Pancreas (tissue), 10 donors: ENCODE measurements at regions not wholly inside any gene's neighbourhood (a gene's known extent, or its start where the extent isn't known, plus 50 kb on each side); places are given as distances from the start of the nearest gene placed in this dataset.

ENCODE experiments used
- ATAC-seq, 4 donors: fragments of 200-7000 bp; cut with Tn5 transposase; one replicate each; pipeline versions ENCODE4 v1.8.0 to v1.9.1; 2020; ENCODE audit warnings: mild to moderate bottlenecking in 4 of 4, moderate library complexity in 4 of 4
- DNase-seq, 6 donors: peaks; one replicate each; pipeline ENCODE4 v3.0.0-alpha.2; 2020
- FAIRE-seq: peaks from 2 replicates; lab custom pipeline; 2012; peaks lifted over from hg19 to GRCh38; lab: Jason Lieb, UNC
- H3K27ac ChIP-seq, 4 donors: fragments of 200-600 bp; sonication (generic); 1 replicate in 3 of 4; 2 replicates in 1 of 4; pipeline versions ENCODE4 v1.5.0 to v1.8.0; 2020
- H3K27me3 ChIP-seq, 4 donors: fragments of 200-600 bp; one replicate each; pipeline ENCODE4 v1.8.0; 2021
- H3K36me3 ChIP-seq, 3 donors: fragments of 200-600 bp; sonication (generic) in 1 of 3; one replicate each; pipeline versions ENCODE4 v1.5.0 to v1.8.0; 2020 to 2021
- H3K4me1 ChIP-seq, 3 donors: fragments of 200-600 bp; one replicate each; pipeline ENCODE4 v1.8.0; 2021
- H3K4me3 ChIP-seq, 4 donors: fragments of 200-600 bp; sonication (generic) in 2 of 4; one replicate each; pipeline versions ENCODE4 v1.5.0 to v1.8.0; 2020 to 2021
- H3K9me3 ChIP-seq, 4 donors: fragments of 200-600 bp; one replicate each; pipeline ENCODE4 v1.8.0; 2021
- CTCF ChIP-seq, 4 donors: fragments of 200-600 bp; sonication (generic) in 3 of 4; IDR thresholded peaks; one replicate each; pipeline versions ENCODE4 v1.5.0 to v1.8.0; 2021; ENCODE audit warnings: antibody characterized with exemption in 4 of 4
- WGBS, 2 donors: extraction: QIAGEN DNeasy Blood & Tissue Kit; methylation state at CpG; one replicate each; pipeline ENCODE4 v1.1.7; 2013; 5-methylcytosine and 5-hydroxymethylcytosine counted together
- intact Hi-C, 3 donors: fragments of 100-400 bp; cut with DNase I; formaldehyde crosslinking; loops; one replicate each; pipeline versions ENCODE4 v1.11.1 to v1.14.2; 2022
- donor health status: healthy with polysubstance abuse.
- donor health status: DM: no; HTN: no; CAD: no; lungs with moderate emphysema.
- donor health status: DM: no; HTN: no; CAD: no.
- donor health status: control.
- donor health status: control.
- donor health status: Bipolar disorder and iron deficiency.
- donor health status: DM: yes; HTN: yes; CAD: no.
- donor health status: DM: no; HTN: no; CAD: no.
- donor health status: DM: no; HTN: no; CAD: no.
- donor health status: DM: yes; HTN: yes; CAD: no.

- no peak for DNase-seq
- no peak for TF ChIP-seq CTCF (IDR thresholded peaks at IDR 0.05)
- FAIRE-seq = no peak
- peak in 1 of 4 donors; percentile 12 for ATAC-seq
- Histone ChIP-seq H3K9me3 (no peaks in the 10 kb centered on the region), H3K4me1 (no peaks in the 10 kb centered on the region), H3K27me3 (no peaks in the 10 kb centered on the region), H3K36me3 (no peaks in the 10 kb centered on the region), H3K4me3 (no peak overlapping the region), H3K27ac (no peak overlapping the region)
- intact Hi-C loops = no loop called here
- 94 to 95% methylated on average over 5 of the region's 5 CpGs for WGBS, 2 donors
Measured at GRCh38 chr2:120559401-120559800, 176.3 kb upstream of the GLI2 start.

- Histone ChIP-seq H3K4me3 (no peak overlapping the region), H3K36me3 (no peaks in the 10 kb centered on the region), H3K27ac (no peak overlapping the region), H3K9me3 (no peaks in the 10 kb centered on the region), H3K27me3 (no peaks in the 10 kb centered on the region), H3K4me1 (no peaks in the 10 kb centered on the region)
- FAIRE-seq = no peak
- no peak for TF ChIP-seq CTCF (IDR thresholded peaks at IDR 0.05)
- no peak for DNase-seq
- no peak for ATAC-seq
- intact Hi-C loops = no loop called here
- 76 to 90% methylated on average over 6 of the region's 6 CpGs for WGBS, 2 donors
Measured at GRCh38 chr2:120560330-120560729, 175.3 kb upstream of the GLI2 start.

GRCh38 chr2:120561379-120562035 lies 174.2 kb upstream of the GLI2 start:
- FAIRE-seq = no peak
- H3K27ac ChIP-seq = no peak overlapping the region
- no peak for TF ChIP-seq CTCF (IDR thresholded peaks at IDR 0.05)
- H3K27me3 ChIP-seq = no peaks in the 10 kb centered on the region
- no peaks in the 10 kb centered on the region for H3K9me3 ChIP-seq
- no peak for ATAC-seq
- intact Hi-C loops = no loop called here
- H3K4me3 ChIP-seq = no peak overlapping the region
- H3K36me3 ChIP-seq = no peaks in the 10 kb centered on the region
- DNase-seq = no peak
- WGBS, 2 donors = 73 to 79% methylated on average over 11 of the region's 11 CpGs
- peaks cover 0 to 7% (median 4%) of the 10 kb centered on the region in 3 donors for H3K4me1 ChIP-seq

- ATAC-seq (no peak), FAIRE-seq (no peak), DNase-seq (no peak)
- H3K36me3 ChIP-seq = no peaks in the 10 kb centered on the region
- intact Hi-C loops = no loop called here
- H3K4me3 ChIP-seq = no peak overlapping the region
- no peak for TF ChIP-seq CTCF (IDR thresholded peaks at IDR 0.05)
- 91 to 95% methylated on average over 18 of the region's 18 CpGs for WGBS, 2 donors
- H3K27me3 ChIP-seq = no peaks in the 10 kb centered on the region
- H3K27ac ChIP-seq = no peak overlapping the region
- H3K9me3 ChIP-seq = no peaks in the 10 kb centered on the region
- H3K4me1 ChIP-seq = peaks cover 0 to 8% (median 5%) of the 10 kb centered on the region in 3 donors
Measured at GRCh38 chr2:120562218-120563005, 173.3 kb upstream of the GLI2 start.

DNA sequence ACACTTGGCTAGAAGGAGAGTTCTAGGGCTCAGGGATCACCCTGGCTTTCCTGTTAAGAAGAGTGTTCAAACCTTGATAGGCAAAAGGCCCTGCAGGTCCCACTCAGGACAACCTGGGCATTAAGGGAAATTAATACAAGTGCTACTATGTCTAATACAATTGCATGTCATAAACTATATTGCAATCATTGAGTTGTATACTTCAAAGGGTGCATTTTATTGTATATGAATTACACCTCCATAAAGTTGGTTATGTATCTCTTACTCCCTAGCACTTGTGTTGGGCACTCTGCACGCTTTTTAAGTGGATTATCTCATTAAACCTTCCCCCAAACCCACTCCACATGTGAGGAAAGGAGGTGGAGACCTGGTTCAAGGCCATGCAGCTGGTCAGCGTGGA lies 172.1 kb upstream of the GLI2 start:
- Histone ChIP-seq H3K27ac (no peak overlapping the region), H3K36me3 (no peaks in the 10 kb centered on the region), H3K27me3 (no peaks in the 10 kb centered on the region), H3K4me3 (no peak overlapping the region), H3K4me1 (peaks cover 0 to 8% (median 5%) of the 10 kb centered on the region in 3 donors), H3K9me3 (no peaks in the 10 kb centered on the region)
- TF ChIP-seq CTCF (IDR thresholded peaks at IDR 0.05) = no peak
- DNase-seq = no peak
- WGBS, 2 donors = 82 to 89% methylated on average over 2 of the region's 2 CpGs
- no peak for FAIRE-seq
- ATAC-seq = no peak
- intact Hi-C loops = no loop called here
